RPMI8226 (cell line): ENCODE measurements at regions not wholly inside any gene's neighbourhood (a gene's known extent, or its start where the extent isn't known, plus 50 kb on each side); places are given as distances from the start of the nearest gene placed in this dataset.
"Not testable (repeated sequence)": the region's sequence is repeated elsewhere in the genome, so short reads cannot be mapped to it uniquely, and the experiment has no call there.

Experiments
- DNase-seq: peaks from one replicate; pipeline ENCODE4 v3.0.0-alpha.2; 2015

GRCh38 chrX:145881175-145881995 lies 63.8 kb downstream of the SLITRK2 start:
- no peak for DNase-seq

DNA sequence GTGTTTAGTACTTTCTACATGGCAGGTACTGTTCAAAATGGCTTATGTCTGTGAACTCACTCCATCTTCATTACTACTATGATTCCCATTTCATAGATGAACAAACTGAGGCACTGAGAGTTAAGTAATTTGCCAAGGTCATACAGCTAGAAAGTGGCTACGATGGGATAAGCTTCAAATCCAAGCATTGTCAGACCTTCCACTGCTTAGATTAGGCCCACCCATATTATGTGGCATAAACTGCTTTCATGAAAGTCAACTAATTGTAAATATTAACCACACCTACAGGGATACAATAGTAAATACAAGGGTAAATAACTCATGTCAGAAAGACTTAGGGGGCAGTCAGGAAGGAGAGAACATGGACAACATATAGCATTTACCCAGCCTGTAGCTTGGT lies 68.8 kb downstream of the SLITRK2 start:
- no peak for DNase-seq

DNA sequence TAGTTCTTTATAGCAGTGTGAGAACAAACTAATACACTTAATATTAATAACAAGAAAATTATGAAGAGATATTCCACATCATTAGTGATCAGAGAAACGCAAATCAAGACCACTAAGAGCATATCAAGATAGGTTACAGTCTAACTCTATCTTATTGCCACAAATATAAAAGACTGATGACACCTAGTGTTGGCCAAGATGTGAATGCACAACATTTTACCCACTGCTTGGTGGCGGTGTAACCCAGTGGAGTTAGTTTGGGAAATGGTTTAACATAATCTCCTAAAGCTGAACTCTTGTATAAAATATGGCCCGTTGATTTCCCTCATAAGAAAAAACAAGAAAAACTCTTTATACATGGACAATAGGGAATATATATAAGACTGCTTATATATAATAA lies 92.4 kb downstream of the SLITRK2 start:
- DNase-seq = no peak

- DNase-seq = no peak
Measured at GRCh38 chrX:145919400-145919799, 101.8 kb downstream of the SLITRK2 start.

DNA sequence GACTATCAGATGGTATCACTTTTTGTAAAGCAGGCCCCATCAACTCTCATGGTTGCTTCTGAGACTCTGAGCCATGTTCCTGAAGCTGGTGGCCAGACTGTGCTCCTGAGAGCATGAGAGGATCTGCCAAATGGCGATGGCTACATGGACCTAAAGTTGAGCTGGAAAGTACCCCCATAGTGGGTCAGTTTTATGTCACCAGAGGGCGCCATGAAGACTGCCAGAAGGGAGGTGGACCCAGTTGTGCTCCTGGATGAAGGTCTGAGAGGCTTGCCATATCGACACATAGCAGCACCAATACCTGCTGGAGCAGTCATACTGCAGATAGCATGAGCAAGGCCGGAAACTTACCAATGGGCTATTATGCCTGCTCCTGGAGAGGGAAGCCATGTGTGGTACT lies 105.7 kb downstream of the SLITRK2 start:
- DNase-seq = no peak

DNA sequence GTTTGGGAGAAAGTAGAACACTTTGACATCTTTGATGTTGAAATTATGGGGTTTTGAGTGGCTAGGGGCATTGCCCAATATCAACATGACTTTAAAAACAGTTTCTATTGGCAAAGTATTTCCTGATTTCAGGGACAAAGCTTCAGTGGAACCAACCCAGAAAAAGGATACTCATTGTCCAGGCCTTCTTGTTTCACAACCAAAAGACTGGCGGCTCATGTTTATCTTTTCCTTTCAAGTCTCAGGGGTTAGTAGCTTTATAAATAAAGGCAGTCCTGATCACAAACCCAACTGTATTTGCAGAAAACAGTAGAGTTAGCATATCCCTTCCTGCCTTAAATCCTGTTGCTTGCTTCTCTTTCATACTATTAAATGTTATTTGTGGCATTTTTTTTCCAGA lies 119.1 kb downstream of the SLITRK2 start:
- DNase-seq = no peak

DNA sequence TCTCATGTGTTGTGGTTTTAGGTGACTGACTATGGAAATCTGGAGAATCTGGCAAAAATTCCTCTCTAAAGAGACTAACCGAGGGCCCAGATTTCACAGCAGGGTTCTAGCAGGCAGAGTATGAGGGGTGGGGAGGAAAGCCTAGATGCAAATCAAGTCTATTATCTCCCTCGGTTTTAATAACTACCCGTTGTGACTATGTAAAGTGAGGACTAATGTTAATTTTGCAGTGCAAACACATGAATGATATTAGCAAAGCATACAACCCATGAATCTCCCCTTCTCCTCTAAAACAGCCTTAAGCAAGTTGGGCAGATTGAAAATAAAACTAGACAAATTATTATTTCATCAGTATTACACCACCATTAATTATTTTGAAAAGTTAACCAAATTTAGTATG lies 131.4 kb downstream of the SLITRK2 start:
- DNase-seq = no peak

DNA sequence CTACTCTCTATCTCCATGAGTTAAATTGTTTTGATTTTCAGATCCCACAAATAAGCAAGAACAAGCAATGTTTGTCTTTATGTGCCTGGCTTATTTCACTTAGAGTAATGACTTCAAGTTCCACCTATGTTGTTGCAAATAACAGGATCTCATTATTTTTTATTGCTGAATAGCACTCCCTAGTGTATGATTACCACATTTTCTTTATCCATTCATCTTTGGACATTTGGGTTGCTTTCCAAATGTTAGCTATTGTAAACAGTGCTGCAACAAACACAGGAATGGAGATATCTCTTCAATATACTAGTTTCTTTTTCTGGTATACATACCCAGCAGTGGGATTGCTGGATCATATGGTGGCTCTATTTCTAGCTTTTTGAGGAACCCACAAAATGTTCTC lies 136.0 kb downstream of the SLITRK2 start:
- no peak for DNase-seq

DNA sequence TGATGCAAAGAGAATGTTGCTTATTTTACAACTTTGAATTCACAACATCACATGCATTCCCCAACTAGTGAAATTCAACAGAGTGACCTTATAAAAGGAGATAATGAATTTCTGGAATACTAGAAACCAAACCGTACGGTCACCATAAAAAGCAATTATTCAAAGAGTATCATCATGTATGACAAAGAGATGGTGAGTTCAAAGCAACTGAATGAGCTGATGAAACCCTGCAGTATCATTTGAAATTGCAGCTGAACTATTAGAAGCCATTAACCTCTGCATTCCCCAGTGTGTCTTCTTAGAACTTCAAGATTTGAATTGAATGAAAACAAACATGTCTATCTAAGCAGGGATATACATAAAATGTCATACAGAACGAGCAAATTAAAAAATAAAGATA lies 172.4 kb downstream of the SLITRK2 start:
- DNase-seq = no peak

DNA sequence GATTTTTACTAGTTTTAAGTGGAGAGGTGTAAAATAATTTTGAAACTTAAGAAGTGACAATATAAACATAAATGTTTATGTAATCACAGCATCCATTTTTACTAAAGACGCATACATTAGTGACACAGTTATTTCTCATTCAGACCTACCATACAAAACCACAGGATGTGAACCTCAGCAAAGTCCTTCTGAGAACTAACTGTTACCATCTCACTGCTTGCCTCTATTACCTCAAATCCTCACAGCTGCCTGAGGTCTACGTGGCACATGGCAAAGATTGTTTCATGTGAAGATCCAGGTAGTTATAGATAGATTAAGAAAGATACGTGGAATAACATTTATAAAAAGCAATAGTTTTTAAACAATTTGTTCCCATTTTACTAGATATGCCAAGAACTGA lies 189.0 kb downstream of the SLITRK2 start:
- DNase-seq = no peak

DNA sequence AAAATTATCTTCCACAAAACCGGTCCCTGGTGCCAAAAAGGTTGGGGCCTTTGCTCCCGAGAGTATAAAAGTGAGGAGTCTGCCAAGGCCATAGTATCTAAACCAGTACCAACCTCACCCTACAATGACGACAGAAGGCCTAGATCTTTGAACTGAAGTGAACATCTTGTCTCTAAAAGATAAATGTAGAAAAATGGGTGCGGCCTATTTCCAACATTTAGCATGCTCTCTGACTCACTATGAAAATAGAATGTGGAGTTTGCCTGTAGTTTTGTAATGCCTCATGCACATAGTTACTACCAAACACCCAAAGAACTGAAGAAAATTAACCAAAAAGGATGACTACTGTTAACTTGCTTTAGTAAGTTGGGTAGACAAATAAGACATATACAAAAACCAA lies 218.4 kb downstream of the SLITRK2 start:
- no peak for DNase-seq

DNA sequence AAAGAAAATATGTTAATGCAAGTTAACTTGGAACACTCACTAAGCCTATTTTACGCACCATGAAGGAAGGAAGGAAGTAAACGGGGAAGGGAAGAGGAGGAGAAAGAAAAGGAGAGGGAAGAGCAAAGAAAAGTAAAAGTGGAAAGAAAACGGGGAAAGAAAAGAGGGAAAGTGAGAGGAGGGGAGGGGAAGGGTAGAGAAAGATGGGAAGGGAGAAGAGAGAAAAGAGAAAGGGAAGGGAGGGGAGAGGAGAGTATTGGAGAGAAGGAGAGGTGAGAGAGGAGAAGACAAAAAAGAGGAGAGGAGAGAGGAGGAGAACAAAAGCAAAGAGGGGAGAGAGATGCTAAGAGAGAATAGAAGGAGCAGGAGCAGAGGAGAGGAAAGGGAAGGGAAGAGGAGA lies 224.1 kb downstream of the SLITRK2 start:
- DNase-seq = no peak

DNA sequence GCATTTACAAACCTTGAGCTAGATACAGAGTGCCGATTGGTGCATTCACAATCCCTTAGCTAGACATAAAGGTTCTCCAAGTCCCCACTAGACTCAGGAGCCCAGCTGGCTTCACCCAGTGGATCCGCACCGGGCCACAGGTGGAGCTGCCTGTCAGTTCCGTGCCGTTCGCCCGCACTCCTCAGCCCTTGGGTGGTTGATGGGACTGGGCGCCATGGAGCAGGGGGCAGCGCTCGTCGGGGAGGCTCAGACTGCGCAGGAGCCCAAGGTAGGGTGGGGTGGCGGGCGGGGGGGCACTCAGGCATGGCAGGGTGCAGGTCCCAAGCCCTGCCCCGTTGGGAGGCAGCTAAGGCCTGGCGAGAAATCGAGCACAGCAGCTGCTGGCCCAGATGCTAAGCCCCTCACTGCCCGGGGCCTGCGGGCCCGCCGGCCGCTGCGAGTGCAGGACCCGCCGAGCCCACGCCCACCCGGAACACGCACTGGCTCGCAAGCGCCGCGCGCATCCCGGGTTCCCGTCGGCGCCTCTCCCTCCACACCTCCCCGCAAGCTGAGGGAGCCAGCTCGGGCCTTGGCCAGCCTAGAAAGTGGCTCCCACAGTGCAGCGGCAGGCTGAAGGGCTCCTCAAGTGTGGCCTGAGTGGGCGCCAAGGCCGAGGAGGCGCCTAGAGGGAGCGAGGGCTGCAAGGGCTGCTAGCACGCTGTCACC lies 228.5 kb downstream of the SLITRK2 start:
- not testable (repeated sequence) for DNase-seq

DNA sequence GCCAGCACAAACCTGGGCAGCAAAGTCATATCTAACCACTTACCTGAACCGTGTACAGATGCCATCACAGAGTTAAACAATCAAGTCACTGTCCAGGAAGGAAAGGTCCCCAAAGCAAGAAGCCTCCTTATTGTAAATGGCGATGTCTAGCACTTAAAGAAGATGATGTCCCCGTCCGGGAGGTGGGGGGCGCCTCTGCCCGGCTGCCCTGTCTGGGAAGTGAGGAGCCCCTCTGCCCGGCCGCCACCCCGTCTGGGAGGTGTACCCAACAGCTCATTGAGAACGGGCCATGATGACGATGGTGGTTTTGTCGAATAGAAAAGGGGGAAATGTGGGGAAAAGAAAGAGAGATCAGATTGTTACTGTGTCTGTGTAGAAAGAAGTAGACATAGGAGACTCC lies 231.9 kb downstream of the SLITRK2 start:
- DNase-seq = not testable (repeated sequence)

- no peak for DNase-seq
Measured at GRCh38 chrX:146054311-146054710, 236.7 kb downstream of the SLITRK2 start.

GRCh38 chrX:146055733-146056132 lies 238.1 kb downstream of the SLITRK2 start:
- DNase-seq = no peak

DNA sequence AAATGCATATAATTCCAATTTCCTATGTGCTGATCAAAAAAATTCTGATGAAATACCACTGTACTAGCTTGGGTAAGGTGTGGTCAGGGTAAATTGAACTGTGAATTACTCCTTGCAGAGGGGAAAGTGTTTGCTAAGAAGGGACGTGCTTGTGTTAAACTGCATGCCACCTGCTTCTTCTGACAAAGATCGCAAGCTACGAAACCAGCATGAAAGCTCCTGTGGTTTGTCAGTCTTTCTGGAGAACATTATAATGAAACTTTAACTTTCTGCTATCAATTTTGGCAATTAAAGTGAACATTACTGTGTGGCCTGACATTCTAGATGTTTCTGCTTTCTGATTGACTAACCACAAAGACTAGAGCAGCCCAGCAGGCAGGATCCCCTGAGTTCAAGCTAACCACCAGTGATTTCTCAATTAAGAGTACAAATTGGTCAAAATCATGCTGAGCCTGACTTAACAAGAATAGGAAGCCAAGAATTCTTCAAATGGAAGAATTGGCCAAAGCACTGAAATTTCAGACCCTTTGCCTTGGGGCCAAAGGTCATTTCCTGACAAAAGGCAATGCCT lies 239.0 kb downstream of the SLITRK2 start:
- DNase-seq = no peak

DNA sequence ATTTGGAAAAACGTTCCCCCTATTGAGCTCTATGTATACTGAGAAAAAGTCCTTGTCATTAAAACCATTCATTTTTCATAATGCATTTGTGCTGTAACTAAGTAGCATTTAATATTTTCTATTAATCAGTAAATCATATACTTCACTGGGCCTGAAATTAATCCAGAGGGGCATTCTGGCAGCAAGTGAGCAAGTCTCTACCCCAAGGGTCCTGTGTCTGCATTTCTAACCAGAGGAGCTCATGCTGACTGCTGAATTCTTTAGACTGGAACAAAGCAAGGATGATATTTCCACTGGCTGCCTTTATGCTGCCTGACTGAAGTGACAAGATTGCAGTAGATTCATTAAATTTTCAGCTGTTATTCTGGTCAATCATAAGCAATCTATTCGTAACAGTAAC lies 246.5 kb downstream of the SLITRK2 start:
- no peak for DNase-seq

DNA sequence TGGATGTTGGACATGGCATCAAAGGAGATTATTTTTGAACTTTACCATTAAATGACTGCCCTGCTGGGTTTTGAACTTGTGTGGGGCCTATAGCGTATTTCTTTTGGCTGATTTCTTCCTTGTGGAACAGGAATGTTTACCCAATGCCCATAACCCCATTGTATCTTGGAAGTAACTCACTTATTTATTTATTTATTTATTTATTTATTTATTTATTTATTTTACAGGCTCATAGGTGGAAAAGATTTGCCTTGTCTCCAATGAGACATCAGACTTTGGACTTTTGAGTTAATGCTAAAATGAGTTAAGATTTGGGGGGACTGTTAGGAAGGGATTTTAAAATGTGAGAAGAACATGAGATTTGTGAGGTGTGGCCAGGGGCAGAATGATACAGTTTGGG lies 273.1 kb downstream of the SLITRK2 start:
- no peak for DNase-seq

GRCh38 chrX:146109362-146109761 lies 291.7 kb downstream of the SLITRK2 start:
- no peak for DNase-seq

DNA sequence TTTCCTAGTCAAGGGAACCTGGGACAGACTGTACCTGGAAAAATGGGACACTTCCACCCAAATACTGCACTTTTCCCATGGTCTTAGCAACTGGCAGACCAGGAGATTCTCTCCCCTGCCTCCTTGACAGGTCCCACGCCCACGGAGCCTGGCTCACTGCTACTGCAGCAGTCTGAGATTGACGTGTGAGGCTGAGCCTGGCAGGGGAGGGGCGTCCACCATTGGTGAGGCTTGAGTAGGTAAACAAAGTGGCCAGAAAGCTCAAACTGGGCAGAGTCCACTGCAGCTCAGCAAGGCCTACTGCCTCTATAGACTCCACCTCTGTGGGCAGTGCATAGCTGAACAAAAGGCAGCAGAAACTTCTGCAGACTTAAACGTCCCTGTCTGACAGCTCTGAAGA lies 301.4 kb downstream of the SLITRK2 start:
- DNase-seq = not testable (repeated sequence)

DNA sequence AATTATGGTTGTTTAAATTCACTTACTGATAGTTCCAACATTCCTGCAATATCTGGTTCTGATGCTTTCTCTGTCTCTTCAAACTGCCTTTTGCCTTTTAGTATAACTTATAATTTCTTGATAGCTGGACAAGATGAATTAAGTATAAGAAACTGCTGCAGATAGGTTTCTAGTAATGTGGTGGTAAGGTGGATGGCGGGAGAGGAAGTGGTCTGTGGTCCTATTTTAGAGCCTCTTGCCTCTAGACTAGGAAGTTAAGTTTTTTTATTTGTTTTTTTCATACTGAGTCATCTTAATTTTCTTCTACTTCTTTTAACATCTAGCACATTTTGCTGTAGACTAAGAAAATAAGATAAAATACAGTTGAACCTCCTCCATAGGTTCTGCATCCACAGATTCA lies 310.0 kb downstream of the SLITRK2 start:
- DNase-seq = no peak

DNA sequence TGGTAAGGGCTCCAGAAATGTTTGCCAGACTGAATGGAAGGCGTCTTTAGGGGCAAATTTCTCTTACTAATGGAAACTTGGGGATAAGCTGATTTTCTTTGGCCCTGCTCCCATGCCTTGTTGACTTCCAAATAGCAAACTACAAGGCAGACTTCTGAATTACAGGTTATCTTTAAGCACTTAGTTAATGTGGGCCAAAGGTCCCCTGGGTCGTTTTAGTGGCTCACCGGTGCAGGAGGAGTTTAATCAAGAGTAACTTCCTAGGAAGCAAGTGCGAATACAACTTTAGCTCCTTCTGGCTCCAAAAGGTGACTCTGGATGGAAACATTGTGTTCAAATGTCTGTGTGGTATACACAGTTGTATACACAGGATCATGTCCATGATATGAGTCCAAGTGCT lies 323.6 kb downstream of the SLITRK2 start:
- no peak for DNase-seq

- no peak for DNase-seq
Measured at GRCh38 chrX:146144039-146144438, 326.4 kb downstream of the SLITRK2 start.
